HepG2 (cell line): ENCODE measurements at regions not wholly inside any gene's neighbourhood (a gene's known extent, or its start where the extent isn't known, plus 50 kb on each side); places are given as distances from the start of the nearest gene placed in this dataset.

Source experiments
- ATAC-seq: fragments of 200-7000 bp; cut with Tn5 transposase; 3 replicates; pipeline ENCODE4 v1.9.1; 2020; ENCODE audit warnings: mild to moderate bottlenecking, moderate library complexity
- BruUV-seq: library from RNA; stranded (reverse); fragments of 400-500 nt; replicated peaks from 2 replicates; lab custom pipeline; 2021; lab: Mats Ljungman, UMichigan
- CTCF ChIA-PET: fragments of 300-600 bp; formaldehyde crosslinking; extraction: SDS; loops from one replicate; lab custom pipeline; 2021; ENCODE audit warnings: low total read pairs, inconsistent platforms, low intra/inter-chr PET ratio; lab: Yijun Ruan, JAX
- POLR2A ChIA-PET: fragments of 350-600 bp; sonication (Branson Sonifier 250); formaldehyde crosslinking; loops from one replicate; lab custom pipeline; 2020; ENCODE audit warnings: antibody characterized with exemption, inconsistent platforms; lab: Yijun Ruan, JAX
- DNase-seq: peaks from one replicate; pipeline ENCODE4 v3.0.0-alpha.2; 2015; ENCODE audit warnings: low spot score
- FAIRE-seq: peaks from 3 replicates; lab custom pipeline; 2011; peaks lifted over from hg19 to GRCh38; lab: Jason Lieb, UNC
- H2AFZ ChIP-seq: one replicate; pipeline ENCODE4 v1.6.1; 2011; ENCODE audit warnings: low read length, inconsistent platforms
- H3K27ac ChIP-seq: fragments of 300-600 bp; 3 replicates; pipeline ENCODE4 v1.8.0; 2011; ENCODE audit warnings: mixed run types, mild to moderate bottlenecking, mixed read lengths, low read length, inconsistent platforms; ENCODE audit not compliant: insufficient read depth; ENCODE audit errors: extremely low read length
- H3K27me3 ChIP-seq, 2 experiments: fragments of 200-600 bp in 1 of 2; 2 replicates in 1 of 2; 3 replicates in 1 of 2; pipeline versions ENCODE4 v1.6.0 to v1.8.0; 2011; ENCODE audit warnings: low read length in 2 of 2, mild to moderate bottlenecking in 2 of 2, moderate library complexity in 2 of 2, inconsistent platforms in 1 of 2; ENCODE audit not compliant: insufficient read depth in 2 of 2, control insufficient read depth in 1 of 2
- H3K36me3 ChIP-seq, 2 experiments: fragments of 200-600 bp in 1 of 2; replicated peaks in 1 of 2; 2 replicates in 1 of 2; 3 replicates in 1 of 2; pipeline versions ENCODE4 v1.5.1 to v1.8.0; 2011; ENCODE audit warnings: low read length in 2 of 2, inconsistent platforms in 1 of 2; ENCODE audit not compliant: insufficient read depth in 2 of 2, control insufficient read depth in 1 of 2
- H3K4me1 ChIP-seq: 2 replicates; pipeline ENCODE4 v1.5.1; 2012; ENCODE audit warnings: low read length, inconsistent platforms; ENCODE audit not compliant: insufficient read depth
- H3K4me2 ChIP-seq: 2 replicates; pipeline ENCODE4 v1.6.0; 2011; ENCODE audit warnings: low read depth, low read length, inconsistent platforms
- H3K4me3 ChIP-seq, 3 experiments: fragments of 200-600 bp in 1 of 3; sonication (generic), shearing (Covaris generic) in 1 of 3; replicated peaks in 1 of 3; 2 replicates each; pipeline ENCODE4 v1.5.1; 2011 to 2016; ENCODE audit warnings: low read length in 3 of 3, inconsistent platforms in 2 of 3, low read depth in 2 of 3, mild to moderate bottlenecking in 2 of 3, control low read depth in 1 of 3, mixed read lengths in 1 of 3; ENCODE audit not compliant: insufficient read depth in 1 of 3
- H3K79me2 ChIP-seq: one replicate; pipeline ENCODE4 v1.6.1; 2011; ENCODE audit warnings: low read length, inconsistent platforms; ENCODE audit not compliant: insufficient read depth
- H3K9ac ChIP-seq: 2 replicates; pipeline ENCODE4 v1.6.0; 2011; ENCODE audit warnings: mild to moderate bottlenecking, low read depth, low read length, inconsistent platforms; ENCODE audit not compliant: insufficient read depth
- H3K9me3 ChIP-seq: 2 replicates; pipeline ENCODE4 v1.5.1; 2012; ENCODE audit warnings: mild to moderate bottlenecking, low read length
- H4K20me1 ChIP-seq: 2 replicates; pipeline ENCODE4 v1.6.0; 2011; ENCODE audit warnings: inconsistent platforms, mild to moderate bottlenecking, low read length, moderate library complexity; ENCODE audit not compliant: insufficient read depth
- ARNT2 ChIP-seq: sonication (generic); formaldehyde crosslinking; IDR thresholded peaks from 2 replicates; pipeline ENCODE4 v1.8.0; 2022; ENCODE audit warnings: mild to moderate bottlenecking, low read depth, missing genetic modification reagents, moderate library complexity
- ELF1 ChIP-seq: sonication (generic); formaldehyde crosslinking; IDR thresholded peaks from 2 replicates; pipeline ENCODE4 v1.4.0; 2020; ENCODE audit warnings: missing genetic modification reagents
- FOXK1 ChIP-seq: sonication (generic); formaldehyde crosslinking; IDR thresholded peaks from 2 replicates; pipeline ENCODE4 v1.4.0; 2020; ENCODE audit warnings: low read depth, missing genetic modification reagents, borderline replicate concordance
- IKZF1 ChIP-seq: fragments of 450-650 bp; IDR thresholded peaks from 2 replicates; pipeline ENCODE4 v1.7.1; 2016
- RFXANK ChIP-seq: IDR thresholded peaks from 2 replicates; pipeline ENCODE4 v1.6.1; 2016
- SAP130 ChIP-seq: IDR thresholded peaks from 2 replicates; pipeline ENCODE4 v1.6.1; 2016; ENCODE audit warnings: low read depth
- SIN3A ChIP-seq: IDR thresholded peaks from 2 replicates; pipeline ENCODE4 v1.6.1; 2011; ENCODE audit warnings: low read depth, mild to moderate bottlenecking, control low read depth, low read length, borderline replicate concordance
- TAF15 ChIP-seq: fragments of 200-400 bp; formaldehyde crosslinking; IDR thresholded peaks from one replicate; pipeline ENCODE4 v1.6.1; 2018; ENCODE audit warnings: mild to moderate bottlenecking, low read depth, low read length; ENCODE audit not compliant: poor library complexity, severe bottlenecking
- TBP ChIP-seq: sonication (generic); formaldehyde crosslinking; IDR thresholded peaks from 2 replicates; pipeline ENCODE4 v1.5.0; 2020; ENCODE audit warnings: missing genetic modification reagents
- YEATS2 ChIP-seq: sonication (generic); formaldehyde crosslinking; IDR thresholded peaks from 2 replicates; pipeline ENCODE4 v1.4.0; 2020; ENCODE audit warnings: missing genetic modification reagents, borderline replicate concordance
- ZFP90 ChIP-seq: sonication (generic); formaldehyde crosslinking; IDR thresholded peaks from 2 replicates; pipeline ENCODE4 v1.8.0; 2022; ENCODE audit warnings: missing genetic modification reagents, mild to moderate bottlenecking, inconsistent platforms, borderline replicate concordance
- ZFX ChIP-seq: sonication (generic); formaldehyde crosslinking; IDR thresholded peaks from 2 replicates; pipeline ENCODE4 v1.4.0; 2020; ENCODE audit warnings: mild to moderate bottlenecking, low read depth, missing genetic modification reagents, moderate library complexity
- ZKSCAN1 ChIP-seq: fragments of 150-350 bp; IDR thresholded peaks from 2 replicates; pipeline ENCODE4 v1.6.1; 2014; ENCODE audit warnings: low read length
- ZMYM4 ChIP-seq: sonication (generic); formaldehyde crosslinking; IDR thresholded peaks from 2 replicates; pipeline ENCODE4 v1.8.1; 2023; ENCODE audit warnings: mild to moderate bottlenecking, missing genetic modification reagents
- ZNF264 ChIP-seq: sonication (generic); formaldehyde crosslinking; IDR thresholded peaks from 2 replicates; pipeline ENCODE4 v1.4.0; 2020; ENCODE audit warnings: missing genetic modification reagents
- ZNF337 ChIP-seq: sonication (generic); formaldehyde crosslinking; IDR thresholded peaks from 2 replicates; pipeline ENCODE4 v1.5.1; 2020; ENCODE audit warnings: missing genetic modification reagents, low read depth, mild to moderate bottlenecking, borderline replicate concordance
- ZNF772 ChIP-seq: sonication (generic); formaldehyde crosslinking; IDR thresholded peaks from 2 replicates; pipeline ENCODE4 v1.5.0; 2020; ENCODE audit warnings: mild to moderate bottlenecking, missing genetic modification reagents
- ZSCAN9 ChIP-seq: IDR thresholded peaks from 2 replicates; pipeline ENCODE4 v1.6.1; 2016; ENCODE audit warnings: borderline replicate concordance
- WGBS: methylation state at CpG from one replicate; pipeline ENCODE4 v1.1.6; 2017; ENCODE audit warnings: low lambda C conversion rate; 5-methylcytosine and 5-hydroxymethylcytosine counted together
- in situ Hi-C: cut with HindIII; loops from 2 replicates; pipeline ENCODE4 v1.10.0; 2017; ENCODE audit warnings: low pct_unique_long_range_greater_than_20kb; ENCODE audit not compliant: extremely low pct_ligation_motif_present
- intact Hi-C: fragments of 100-400 bp; cut with micrococcal nuclease; formaldehyde crosslinking; loops from one replicate; pipeline ENCODE4 v1.10.0; 2022; ENCODE audit not compliant: unreplicated experiment
- TF ChIP-seq, protein P1 (sequence below): sonication (generic); formaldehyde crosslinking; conservative IDR thresholded peaks from 2 replicates; pipeline ENCODE4 v1.8.0; 2022; ENCODE audit warnings: low read depth, missing genetic modification reagents
- TF ChIP-seq, protein P2 (sequence below): sonication (generic); formaldehyde crosslinking; IDR thresholded peaks from 2 replicates; pipeline ENCODE4 v1.9.0; 2021; ENCODE audit warnings: missing genetic modification reagents, borderline replicate concordance

DNA sequence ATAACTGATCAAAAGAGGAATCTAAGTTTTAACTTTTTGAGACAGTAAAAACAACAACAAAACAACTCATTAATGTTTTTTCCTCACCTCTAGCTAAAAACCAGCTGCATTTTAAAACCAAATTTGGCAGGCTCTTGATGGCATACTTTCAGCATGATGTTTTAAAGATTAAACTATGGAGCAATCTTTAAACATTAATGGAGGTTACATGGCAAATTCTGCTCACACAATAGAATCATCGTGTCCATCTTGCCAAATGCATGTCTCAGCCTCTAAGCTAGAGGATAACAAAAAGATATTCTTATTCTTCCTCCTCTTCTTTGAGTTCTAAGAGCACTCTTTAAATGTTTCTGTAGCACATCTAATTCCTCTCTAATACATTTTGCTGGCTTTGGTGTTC lies 579.8 kb upstream of the PKN2 start:
- H2AFZ ChIP-seq = no peak overlapping the region
- CTCF ChIA-PET = no interaction called here
- no peak for ATAC-seq

DNA sequence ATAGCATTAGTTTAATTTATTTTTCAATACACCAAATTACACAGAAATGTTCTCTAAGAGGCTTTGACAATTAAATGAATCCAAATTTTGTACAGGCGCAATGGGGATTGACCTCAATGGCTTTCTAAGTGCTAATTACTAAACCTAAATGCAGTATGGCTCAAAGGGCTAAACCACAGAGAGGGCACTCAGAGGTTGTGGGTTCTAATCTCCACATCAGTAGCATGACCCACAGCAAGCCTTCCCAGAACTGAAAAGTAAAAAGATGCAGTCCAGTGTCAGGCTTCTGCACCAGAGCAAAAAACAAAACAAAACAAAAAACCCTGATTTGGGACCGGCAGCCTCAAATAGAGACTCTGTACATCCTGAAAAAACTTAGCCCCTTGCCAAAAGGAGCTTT lies 579.2 kb upstream of the PKN2 start:
- no TSS peak for BruUV-seq
- DNase-seq = no peak
- no peaks in the 10 kb centered on the region for H3K36me3 ChIP-seq
- no peak overlapping the region for H3K4me3 ChIP-seq
- no peaks in the 10 kb centered on the region for H3K4me1 ChIP-seq
- H3K9ac ChIP-seq = no peak overlapping the region
- intact Hi-C loops = no loop called here
- H3K79me2 ChIP-seq = no peaks in the 10 kb centered on the region
- WGBS = 53% methylated on average over 2 of the region's 2 CpGs
- ATAC-seq = no peak
- ChIA-PET CTCF (no interaction called here), POLR2A (no interaction called here)
- no peak overlapping the region for H3K4me2 ChIP-seq
- no peak overlapping the region for H2AFZ ChIP-seq
- in situ Hi-C loops = no loop called here
- FAIRE-seq = no peak
- no peaks in the 10 kb centered on the region for H3K9me3 ChIP-seq
- H4K20me1 ChIP-seq = no peaks in the 10 kb centered on the region
- H3K27me3 ChIP-seq = no peaks in the 10 kb centered on the region
- H3K27ac ChIP-seq = no peak overlapping the region
- TF ChIP-seq TAF15 (no peak), ZSCAN9 (CRISPR knock-in tag) (no peak), ZNF337 (CRISPR knock-in tag) (no peak), FOXK1 (no peak), TBP (no peak), ZFX (no peak), ZFP90 (CRISPR knock-in tag) (no peak), ZKSCAN1 (no peak), ELF1 (CRISPR knock-in tag) (no peak), ZMYM4 (no peak), RFXANK (CRISPR knock-in tag) (no peak), IKZF1 (no peak)
- TF ChIP-seq, protein P1, sequence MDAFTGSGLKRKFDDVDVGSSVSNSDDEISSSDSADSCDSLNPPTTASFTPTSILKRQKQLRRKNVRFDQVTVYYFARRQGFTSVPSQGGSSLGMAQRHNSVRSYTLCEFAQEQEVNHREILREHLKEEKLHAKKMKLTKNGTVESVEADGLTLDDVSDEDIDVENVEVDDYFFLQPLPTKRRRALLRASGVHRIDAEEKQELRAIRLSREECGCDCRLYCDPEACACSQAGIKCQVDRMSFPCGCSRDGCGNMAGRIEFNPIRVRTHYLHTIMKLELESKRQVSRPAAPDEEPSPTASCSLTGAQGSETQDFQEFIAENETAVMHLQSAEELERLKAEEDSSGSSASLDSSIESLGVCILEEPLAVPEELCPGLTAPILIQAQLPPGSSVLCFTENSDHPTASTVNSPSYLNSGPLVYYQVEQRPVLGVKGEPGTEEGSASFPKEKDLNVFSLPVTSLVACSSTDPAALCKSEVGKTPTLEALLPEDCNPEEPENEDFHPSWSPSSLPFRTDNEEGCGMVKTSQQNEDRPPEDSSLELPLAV (CRISPR knock-in tag) = no peak
- TF ChIP-seq, protein P2, sequence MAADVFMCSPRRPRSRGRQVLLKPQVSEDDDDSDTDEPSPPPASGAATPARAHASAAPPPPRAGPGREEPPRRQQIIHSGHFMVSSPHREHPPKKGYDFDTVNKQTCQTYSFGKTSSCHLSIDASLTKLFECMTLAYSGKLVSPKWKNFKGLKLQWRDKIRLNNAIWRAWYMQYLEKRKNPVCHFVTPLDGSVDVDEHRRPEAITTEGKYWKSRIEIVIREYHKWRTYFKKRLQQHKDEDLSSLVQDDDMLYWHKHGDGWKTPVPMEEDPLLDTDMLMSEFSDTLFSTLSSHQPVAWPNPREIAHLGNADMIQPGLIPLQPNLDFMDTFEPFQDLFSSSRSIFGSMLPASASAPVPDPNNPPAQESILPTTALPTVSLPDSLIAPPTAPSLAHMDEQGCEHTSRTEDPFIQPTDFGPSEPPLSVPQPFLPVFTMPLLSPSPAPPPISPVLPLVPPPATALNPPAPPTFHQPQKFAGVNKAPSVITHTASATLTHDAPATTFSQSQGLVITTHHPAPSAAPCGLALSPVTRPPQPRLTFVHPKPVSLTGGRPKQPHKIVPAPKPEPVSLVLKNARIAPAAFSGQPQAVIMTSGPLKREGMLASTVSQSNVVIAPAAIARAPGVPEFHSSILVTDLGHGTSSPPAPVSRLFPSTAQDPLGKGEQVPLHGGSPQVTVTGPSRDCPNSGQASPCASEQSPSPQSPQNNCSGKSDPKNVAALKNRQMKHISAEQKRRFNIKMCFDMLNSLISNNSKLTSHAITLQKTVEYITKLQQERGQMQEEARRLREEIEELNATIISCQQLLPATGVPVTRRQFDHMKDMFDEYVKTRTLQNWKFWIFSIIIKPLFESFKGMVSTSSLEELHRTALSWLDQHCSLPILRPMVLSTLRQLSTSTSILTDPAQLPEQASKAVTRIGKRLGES (CRISPR knock-in tag) = no peak

More for the DNA sequence above, 579.8 kb upstream of the PKN2 start:
- no peaks in the 10 kb centered on the region for H3K4me1 ChIP-seq
- no peak for FAIRE-seq
- no peak overlapping the region for H3K4me3 ChIP-seq
- H3K79me2 ChIP-seq = no peaks in the 10 kb centered on the region
- intact Hi-C loops = no loop called here
- in situ Hi-C loops = no loop called here
- no peaks in the 10 kb centered on the region for H4K20me1 ChIP-seq
- no TSS peak for BruUV-seq
- TF ChIP-seq ZNF264 (no peak), ARNT2 (no peak), YEATS2 (no peak), SIN3A (no peak), SAP130 (CRISPR knock-in tag) (no peak), ZNF772 (CRISPR knock-in tag) (no peak)
- H3K27me3 ChIP-seq = no peaks in the 10 kb centered on the region
- WGBS = 0% methylated on average over 1 of the region's 1 CpG
- no peaks in the 10 kb centered on the region for H3K36me3 ChIP-seq
- POLR2A ChIA-PET = no interaction called here
- H3K9ac ChIP-seq = no peak overlapping the region
- DNase-seq = no peak
- H3K27ac ChIP-seq = no peak overlapping the region
- H3K9me3 ChIP-seq = no peaks in the 10 kb centered on the region
- no peak overlapping the region for H3K4me2 ChIP-seq
